Amniotic epithelial cell (primary cell): ENCODE measurements at regions not wholly inside any gene's neighbourhood (a gene's known extent, or its start where the extent isn't known, plus 50 kb on each side); places are given as distances from the start of the nearest gene placed in this dataset.

ENCODE experiments used
- DNase-seq: peaks from one replicate; pipeline ENCODE4 v3.0.0-alpha.2; 2010; ENCODE audit warnings: low read depth

DNA sequence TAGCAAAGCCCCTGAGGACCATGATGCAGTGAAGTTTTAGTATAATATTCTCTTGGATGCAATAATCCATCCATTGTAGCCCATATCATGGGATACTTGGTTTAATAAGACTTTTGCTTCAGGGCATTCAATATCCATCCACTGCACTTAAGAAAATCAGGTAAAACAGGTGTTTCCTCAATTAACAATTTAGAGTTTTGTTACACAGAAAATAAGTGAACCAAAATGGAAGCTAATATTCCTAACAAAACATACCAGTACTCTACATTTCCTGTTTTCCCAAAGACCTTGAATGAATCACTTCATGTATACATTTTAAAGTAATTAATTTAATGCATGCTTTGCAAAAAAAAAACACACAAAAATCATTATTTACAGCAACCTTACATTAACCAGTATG, 305.6 kb downstream of the NR2F1-AS1 start:
- DNase-seq, result no peak

DNA sequence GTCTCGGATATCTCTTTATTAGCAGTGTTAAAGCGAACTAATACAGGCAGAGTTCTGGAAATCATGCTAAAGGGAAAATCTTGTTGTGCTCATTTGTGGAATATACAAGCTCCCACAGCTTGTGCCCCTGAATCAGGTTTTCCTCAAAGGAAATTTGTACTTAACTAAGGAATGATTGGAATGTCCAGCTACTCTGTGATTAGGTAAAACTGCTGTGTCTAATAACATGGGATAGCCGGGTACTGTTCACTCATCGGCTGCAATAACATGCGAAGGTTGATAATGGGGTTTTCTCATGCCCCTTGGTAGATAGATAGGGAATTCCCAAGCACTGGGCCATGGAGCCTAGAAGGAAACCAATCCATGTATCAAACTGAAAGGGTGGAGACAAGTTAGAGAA, 306.7 kb downstream of the NR2F1-AS1 start:
- peak; percentile 81 for DNase-seq

DNA sequence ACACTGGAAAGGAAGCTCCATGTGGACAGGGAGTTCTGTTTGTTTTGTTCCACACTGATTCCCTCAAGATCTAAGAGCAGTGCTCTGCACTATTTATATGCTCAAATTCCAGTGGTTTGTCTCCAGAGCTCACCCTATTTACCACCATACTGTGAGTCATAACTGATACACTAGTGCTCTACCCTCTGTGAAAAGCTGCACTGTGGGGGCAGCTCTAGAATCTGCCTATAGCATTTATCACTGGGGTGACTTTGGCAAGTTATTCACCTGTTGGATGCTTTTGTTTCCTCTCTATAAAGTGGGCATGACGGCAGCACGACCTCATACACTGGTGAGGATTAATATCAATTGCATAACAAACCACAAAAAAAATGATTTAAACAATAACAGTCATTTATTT, 307.8 kb downstream of the NR2F1-AS1 start:
- peak; percentile 96 for DNase-seq

DNA sequence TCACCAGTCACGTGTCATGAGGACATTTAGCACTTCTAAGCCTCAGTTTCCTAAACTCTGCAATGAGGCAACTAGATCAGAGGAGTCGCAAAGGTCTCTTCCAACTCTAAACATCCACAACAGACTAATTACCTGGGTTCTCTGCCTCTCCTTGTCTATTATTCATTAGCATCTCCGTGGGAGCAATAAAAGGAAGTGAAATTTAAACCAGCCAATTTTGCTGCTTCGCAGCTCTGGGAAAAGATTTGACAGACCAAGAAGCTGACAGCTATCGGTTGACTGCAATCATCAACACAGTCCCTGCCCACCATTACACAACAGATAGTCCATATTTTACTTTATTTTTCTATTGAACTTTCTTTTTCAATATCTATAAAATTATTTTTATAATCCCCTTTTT, 308.9 kb downstream of the NR2F1-AS1 start:
- no peak for DNase-seq

DNA sequence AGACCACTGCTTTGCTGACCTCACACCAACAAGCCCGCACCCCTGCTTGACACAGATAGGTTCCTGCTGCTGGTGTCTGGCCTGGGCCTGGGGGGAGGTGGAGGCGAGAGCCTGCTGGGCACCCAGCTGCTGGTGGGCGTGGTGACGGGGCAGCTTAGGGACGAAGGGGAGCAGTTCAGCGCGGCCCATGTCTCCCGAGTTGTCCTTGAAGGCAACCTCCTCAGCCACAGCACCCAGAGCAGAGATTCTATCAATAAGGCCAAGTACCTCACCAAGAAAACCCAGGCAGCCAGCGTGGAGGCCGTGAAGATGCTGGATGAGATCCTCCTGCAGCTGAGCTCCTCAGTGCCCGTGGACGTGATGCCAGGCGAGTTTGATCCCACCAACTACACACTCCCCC, 313.3 kb downstream of the NR2F1-AS1 start:
- no peak for DNase-seq

DNA sequence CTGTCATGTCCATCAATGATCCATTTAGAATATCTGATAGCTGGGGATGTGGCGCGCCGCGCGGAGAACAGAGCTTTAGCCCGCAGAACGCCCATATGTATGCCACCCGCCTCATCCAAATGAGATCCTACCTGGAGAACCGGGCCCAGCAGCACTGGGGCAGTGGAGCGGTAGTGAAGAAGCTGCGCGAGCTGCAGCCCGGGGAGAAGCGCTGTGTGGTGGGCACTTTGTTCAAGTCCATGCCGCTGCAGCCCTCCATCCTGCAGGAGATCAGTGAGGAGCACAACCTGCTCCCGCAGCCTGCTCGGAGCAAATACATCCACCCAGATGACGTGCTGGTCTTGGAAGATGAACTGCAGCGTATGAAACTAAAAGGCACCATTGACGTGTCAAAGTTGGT, 313.7 kb downstream of the NR2F1-AS1 start:
- no peak for DNase-seq

DNA sequence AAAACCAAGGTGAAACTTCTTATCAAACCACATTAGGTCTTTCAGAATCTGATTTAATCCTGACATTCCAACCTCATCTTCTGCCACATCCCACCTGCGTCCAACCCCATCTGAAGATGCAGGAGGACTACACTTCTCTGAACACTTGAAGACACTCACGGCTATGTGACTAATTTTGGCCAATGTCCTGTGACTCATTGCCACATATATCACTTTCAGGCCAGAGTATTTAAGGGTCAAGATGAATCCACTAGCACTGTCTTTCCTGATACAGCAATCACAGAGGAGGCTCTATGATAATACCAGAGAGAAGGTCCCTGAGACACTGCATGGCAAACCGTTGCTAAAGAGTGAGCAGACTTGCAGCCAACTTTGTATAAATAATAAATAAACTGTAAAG, 323.4 kb downstream of the NR2F1-AS1 start:
- peak; percentile 18 for DNase-seq

DNA sequence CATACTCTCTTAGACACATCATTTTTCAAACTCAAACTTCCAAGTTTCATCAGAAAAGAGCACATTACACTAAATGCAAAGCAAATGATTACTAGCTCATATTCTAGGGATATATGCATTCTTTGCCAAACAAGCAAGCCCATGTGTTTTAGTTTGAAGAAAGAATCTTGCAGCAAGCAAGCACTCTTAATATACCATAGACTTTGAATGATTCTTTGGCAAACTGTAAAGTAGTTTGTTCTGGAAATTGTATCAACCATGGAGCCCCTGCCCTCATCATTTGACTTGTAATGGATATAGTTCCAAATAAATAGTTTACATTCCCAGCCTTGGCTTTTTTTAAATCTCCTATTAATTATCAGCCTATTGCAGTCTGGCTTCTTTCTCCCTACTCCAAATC, 325.2 kb downstream of the NR2F1-AS1 start:
- no peak for DNase-seq

DNA sequence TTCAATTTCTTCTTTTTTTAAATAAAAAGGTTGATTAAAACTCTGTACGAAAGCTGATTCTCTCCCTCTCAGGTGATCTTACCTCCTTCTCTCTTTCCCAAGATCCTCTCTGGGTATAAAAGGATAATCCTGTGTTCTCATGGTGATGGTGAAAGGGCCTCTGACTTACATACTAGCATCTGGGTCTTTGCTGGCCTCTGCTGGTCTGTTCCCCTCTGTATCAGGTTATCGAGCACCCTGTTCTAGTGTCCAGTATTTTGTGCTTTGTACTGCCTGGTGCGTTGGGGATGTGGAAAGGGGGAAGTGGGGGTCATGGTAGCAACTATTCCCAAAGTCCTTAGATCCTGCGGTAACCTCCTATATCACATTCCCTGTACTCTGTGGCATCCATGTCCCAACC, 328.9 kb downstream of the NR2F1-AS1 start:
- DNase-seq, result peak; percentile 25

DNA sequence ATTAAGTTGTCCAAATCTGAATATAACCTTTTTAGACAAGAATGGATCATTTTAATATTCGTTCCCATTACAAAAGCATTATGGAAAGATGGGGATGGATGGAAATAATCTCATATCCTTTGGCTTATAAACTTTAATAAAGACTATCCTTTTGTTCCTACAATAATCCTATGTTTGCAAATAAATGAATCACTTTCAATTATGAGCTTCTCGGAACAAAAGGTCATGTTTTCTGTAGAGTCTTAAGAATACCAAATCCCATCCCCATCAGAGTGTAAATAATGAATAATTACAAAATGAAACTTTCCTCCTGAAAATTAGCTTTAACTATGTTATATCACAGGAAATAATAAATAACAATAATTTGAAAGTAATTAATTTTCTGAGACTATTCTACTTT, 329.7 kb downstream of the NR2F1-AS1 start:
- DNase-seq, result no peak

DNA sequence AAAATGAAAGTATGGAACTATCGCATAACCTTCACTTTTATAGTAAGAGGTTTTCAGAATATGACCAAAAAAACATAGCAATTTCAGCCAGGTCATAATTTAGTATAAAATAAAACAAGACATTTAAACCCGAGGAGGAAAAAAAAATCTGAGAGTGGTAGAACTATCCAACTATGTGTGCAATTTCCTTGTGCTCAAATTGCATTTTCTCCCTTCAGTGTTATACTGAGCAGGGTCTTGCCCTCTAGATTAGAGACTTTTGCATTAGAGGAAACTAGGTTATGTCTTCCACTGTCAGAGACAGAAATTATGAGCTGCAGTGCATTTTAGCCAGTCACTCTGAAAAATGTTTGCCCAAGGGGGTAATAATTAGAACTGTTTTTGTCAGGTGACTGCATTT, 330.6 kb downstream of the NR2F1-AS1 start:
- peak; percentile 21 for DNase-seq

DNA sequence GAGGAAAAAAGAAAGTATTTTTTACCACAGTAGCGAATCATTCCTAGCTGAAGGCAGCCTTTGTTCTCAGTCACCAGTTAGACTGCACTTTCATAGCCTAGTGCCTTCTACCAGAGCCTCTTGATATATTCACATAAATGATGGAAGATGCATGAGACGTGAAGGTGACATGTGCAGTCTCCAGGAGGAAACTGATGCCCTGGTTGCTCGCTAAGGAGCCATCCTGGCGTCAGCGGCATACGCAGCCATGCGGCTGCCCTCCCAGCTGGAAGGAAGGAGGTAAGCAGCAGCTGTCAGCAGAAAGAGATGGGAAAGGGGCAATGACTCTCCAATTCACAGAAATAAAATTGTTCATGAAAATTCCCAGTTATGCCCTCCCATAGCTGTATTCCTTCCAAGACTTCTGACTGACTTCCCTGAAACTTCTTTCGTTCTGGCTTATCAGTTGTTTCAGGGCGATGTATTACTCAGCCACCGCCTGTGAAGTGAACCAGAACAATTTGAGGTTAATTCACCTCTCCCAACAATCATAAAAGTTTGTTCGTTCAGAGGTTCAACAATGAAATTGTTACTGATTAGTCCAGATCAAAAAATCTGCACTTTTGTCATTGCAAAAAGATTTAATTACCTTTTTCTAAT, 331.2 kb downstream of the NR2F1-AS1 start:
- DNase-seq, result peak; percentile 73

DNA sequence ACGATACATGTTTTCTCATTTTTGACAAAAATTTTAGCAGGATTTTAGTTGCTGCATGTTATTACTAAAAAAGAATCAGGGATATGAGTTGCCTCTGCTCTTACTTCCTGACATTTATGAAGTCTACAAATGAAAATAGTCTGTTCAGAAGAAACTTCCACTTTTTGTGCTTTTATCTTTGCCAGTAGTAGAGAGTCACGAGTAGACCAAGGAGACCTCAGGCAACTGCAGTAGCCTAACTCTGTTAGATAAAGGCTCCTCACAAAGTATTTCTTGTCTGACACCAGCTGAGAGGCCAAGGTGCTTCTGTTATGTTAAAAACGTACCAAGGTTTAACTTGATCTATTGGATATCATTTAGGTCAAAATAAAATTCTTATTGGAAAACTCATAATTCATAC, 333.9 kb downstream of the NR2F1-AS1 start:
- DNase-seq, result no peak

DNA sequence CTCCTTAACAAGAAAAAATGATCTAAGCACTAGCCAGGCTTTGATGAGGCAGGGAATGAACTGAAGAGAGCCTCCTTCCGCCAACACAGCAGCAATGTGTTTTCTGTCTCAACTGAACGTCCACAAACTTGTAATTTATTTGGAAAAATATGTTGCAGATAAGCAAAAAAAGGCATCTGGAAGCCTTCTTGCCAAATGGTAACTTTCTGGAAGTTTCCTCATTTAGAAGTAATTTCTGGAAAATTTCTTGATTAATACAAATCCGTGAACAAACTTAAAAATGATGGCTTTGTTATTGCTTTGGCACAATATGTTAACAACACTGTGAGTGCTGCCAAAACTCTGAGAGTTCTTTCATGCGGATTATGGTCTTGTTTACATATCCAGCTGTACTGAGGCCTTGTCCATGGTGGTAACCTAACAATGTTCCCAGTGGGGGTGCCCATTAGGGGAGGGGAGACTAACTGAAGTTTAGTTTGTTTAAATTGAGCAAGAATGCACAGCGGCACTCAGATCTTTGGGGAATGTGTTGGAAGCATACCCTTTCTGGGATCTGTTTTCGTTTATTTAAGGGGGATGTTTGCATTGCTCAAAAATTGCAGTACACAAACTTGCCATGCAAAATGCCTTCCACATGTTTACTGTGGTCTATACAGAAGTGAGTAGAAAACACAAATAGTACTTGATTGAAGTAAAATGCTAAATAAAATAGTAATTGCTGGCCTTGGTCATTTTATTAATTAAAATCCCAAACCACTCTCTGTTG, 334.7 kb downstream of the NR2F1-AS1 start:
- peak; percentile 83 for DNase-seq

DNA sequence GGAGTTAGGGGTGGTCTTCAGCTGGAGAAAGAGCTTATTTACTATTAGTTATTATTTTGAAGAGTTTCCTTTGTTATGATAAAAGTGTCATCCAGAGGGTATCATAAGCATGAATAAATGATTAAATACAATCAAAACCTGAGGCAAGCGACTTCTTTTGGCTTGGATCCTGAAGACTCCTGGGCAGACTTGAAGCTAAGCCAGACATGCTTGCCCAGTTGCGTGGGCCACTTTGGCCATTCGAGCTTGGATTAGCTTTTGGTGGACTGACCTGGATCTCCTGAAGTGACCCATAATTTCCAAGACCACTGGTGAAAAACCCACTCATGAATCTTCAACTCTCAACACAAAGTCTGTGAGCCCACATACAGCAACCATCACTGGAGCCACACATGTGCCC, 335.8 kb downstream of the NR2F1-AS1 start:
- no peak for DNase-seq

DNA sequence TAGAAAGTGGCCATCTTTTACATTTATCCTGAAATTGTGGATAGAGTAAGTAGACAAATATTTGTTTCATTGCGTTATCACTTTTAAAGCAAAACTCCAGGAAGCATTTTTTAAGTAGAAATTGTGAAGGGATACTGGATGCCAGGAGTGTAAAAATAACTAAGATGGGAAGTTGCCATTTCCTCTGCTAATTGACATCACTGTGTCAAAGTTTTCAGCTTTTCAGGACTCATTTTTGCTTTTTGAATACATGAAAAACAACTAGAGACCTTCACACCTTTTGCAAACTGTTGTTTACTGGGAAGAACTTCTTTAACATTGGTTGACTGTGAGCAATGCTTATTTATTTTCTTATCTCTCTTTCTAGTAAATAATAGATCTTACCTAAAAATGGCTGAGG, 337.5 kb downstream of the NR2F1-AS1 start:
- DNase-seq, result no peak

DNA sequence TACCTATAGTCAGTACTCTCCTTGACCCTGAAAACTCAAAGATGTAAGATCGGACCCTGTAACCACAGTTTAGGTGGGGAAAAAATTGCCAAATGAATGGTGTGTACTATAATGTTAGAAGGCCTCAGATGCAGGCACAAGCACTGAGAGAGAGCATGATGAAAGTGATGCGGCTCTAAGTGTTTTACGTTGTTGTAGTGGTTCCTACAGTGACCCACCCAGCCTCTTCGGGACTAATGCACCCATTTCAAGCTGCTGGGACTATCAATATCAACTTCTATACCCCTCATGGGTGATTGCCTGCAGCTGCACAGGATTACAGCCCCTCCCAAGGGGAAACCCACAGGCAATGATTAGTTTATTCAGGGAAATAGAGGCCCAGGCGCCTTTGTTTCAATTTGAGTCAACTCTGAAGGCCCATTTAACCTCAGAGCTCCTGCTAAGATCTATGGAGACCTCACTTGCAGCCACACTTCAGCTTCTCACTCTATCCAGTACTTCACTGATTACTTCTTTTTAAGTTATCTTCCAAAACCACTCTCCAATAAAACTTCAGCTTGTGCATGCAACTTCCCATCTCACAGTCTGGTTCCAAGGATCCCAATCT, 340.7 kb downstream of the NR2F1-AS1 start:
- no peak for DNase-seq

DNA sequence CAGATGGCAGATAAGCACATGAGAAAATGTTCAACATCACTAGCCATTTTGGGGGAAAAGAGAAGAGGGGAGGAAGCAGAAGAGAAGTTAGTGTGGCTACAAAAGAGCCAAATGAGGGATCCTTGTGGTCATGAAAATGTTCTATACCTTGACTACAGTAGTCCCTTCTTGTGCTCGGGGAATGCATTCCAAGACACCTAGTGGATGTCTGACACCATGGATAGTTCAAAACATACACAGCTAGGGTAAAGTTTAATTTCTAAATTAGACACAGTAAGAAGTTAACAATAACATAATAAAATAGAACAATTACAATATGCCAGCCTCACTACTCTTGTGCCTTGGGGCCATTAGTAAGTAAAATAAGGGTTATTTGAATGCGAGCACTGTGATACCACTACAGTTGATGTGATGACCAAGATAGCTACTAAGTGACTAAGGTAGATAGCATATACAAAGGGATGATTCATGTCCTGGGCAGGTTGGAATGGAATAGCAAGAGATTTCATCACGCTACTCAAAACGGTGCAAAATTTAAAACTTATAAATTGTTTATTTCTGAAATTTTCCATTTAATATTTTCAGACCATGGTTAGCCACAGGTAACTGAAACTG, 344.1 kb downstream of the NR2F1-AS1 start:
- peak; percentile 70 for DNase-seq

DNA sequence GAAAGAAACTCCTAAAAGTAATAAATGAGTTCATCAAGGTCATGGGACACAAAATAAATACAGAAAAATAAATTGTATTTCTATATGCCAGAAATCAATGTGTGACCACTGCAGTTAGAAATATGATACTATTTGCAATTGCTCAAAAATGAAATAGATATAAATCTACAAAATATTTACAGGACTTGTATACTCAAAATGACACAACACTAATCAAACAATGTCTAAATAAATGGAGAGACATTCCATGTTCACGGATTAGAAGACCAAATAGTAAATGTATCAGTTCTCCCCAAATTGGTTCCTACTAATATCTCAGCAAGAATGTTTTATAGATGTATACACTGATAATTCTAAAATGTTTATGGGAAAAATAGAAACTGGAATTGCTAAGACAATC, 345.3 kb downstream of the NR2F1-AS1 start:
- no peak for DNase-seq

DNA sequence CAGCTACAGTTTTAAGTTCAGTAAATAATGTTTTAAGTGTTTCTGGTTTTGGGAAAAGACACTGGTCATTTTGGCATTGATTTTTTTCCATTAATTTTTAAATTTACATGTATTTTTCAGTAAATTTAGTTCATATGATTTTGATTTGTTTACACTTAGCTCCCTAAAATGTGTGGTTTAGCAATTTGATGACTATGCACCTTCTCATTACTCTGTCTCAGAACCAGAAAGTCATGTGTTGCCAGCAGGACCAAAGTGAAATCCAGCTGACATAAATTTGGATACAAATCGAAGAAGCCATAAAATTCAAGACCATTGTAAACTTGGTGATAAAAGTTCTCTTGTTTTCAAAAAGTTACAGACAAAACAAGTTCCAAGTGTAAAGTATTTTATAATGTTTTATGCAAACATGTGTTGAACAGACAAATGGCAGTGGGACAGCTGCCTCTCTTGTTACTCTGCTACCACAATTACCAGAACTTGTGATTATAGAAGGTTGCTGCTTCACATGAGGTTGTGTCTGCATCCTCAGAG, 354.8 kb downstream of the NR2F1-AS1 start:
- no peak for DNase-seq

DNA sequence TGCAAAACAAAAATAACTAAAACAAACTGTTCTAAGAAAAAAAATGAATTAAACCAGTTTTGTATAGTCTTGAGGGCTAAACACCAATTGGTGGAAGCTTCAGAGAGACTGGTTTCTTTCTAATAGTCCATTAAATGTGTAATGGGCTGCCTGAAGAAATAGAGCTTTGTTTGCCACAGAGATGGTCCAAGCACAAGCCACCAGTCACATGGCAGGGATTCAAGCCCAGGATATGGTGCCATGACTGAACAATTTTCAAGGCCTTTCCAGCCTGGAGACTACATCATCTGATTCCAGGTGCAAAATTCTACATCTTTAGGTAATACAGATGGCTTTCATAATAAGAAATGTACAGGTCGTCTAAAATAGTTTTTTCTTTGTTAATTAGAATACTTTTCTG, 355.3 kb downstream of the NR2F1-AS1 start:
- no peak for DNase-seq

DNA sequence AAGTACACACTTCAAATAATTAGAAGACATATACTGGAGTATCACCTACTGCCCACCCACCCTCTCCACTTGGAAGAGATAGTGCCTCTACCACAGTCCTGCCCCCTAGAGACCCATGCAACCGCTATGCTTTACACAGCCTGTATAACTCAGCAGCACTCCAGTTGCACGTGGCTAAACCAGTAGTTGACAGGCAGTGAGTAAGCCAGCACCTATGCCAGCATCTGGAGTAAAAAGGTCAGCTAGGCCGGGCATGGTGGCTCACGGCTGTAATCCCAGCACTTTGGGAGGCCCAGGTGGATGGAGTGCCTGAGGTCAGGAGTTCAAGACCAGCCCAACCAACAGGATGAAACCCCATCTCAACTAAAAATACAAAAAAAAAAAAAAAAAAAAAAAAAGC, 356.4 kb downstream of the NR2F1-AS1 start:
- DNase-seq, result no peak

DNA sequence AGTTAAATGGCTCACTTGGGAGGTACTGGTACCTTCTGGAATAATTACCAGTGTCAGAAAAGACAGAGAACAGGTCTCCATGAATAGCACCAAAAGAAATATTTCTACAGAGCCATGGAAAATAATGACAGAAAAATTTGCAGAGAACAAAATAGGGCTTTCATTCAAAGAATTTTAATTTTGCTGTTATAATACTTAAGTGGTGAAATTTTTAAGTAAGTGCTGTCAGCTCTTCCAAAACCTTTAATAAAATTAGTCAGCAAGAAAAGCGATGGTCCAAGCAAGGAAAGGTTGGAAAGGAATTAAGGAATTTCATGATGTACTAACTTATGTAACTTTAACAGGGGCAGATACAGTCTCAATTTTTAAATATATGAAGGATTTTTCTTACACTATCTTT, 359.2 kb downstream of the NR2F1-AS1 start:
- DNase-seq, result no peak
